Hepatocyte (in vitro differentiated cells): ENCODE measurements at regions not wholly inside any gene's neighbourhood (a gene's known extent, or its start where the extent isn't known, plus 50 kb on each side); places are given as distances from the start of the nearest gene placed in this dataset.

ENCODE experiments used
- EZH2 ChIP-seq: fragments of 200-600 bp; sonication (generic); IDR thresholded peaks from 2 replicates; pipeline ENCODE4 v1.6.1; 2016; ENCODE audit warnings: antibody characterized with exemption, mild to moderate bottlenecking, borderline replicate concordance
- EZH2phosphoT487 ChIP-seq: fragments of 200-600 bp; sonication (generic); IDR thresholded peaks from one replicate; pipeline ENCODE4 v1.6.1; 2018; ENCODE audit warnings: antibody characterized with exemption, mild to moderate bottlenecking, low read depth, moderate library complexity; ENCODE audit not compliant: unreplicated experiment, severe bottlenecking
- TF ChIP-seq, protein P1 (sequence below): fragments of 200-600 bp; sonication (generic); IDR thresholded peaks from 2 replicates; pipeline ENCODE4 v1.5.1; 2016; ENCODE audit warnings: antibody characterized with exemption, mild to moderate bottlenecking; ENCODE audit not compliant: poor library complexity

- TF ChIP-seq, protein P1, sequence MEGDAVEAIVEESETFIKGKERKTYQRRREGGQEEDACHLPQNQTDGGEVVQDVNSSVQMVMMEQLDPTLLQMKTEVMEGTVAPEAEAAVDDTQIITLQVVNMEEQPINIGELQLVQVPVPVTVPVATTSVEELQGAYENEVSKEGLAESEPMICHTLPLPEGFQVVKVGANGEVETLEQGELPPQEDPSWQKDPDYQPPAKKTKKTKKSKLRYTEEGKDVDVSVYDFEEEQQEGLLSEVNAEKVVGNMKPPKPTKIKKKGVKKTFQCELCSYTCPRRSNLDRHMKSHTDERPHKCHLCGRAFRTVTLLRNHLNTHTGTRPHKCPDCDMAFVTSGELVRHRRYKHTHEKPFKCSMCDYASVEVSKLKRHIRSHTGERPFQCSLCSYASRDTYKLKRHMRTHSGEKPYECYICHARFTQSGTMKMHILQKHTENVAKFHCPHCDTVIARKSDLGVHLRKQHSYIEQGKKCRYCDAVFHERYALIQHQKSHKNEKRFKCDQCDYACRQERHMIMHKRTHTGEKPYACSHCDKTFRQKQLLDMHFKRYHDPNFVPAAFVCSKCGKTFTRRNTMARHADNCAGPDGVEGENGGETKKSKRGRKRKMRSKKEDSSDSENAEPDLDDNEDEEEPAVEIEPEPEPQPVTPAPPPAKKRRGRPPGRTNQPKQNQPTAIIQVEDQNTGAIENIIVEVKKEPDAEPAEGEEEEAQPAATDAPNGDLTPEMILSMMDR = no peak
- TF ChIP-seq EZH2 (no peak), EZH2phosphoT487 (no peak)
Observed at GRCh38 chr1:83520797-83521196, 478.1 kb downstream of the TTLL7 start.
